ENCODE measurements at regions not wholly inside any gene's neighbourhood (a gene's known extent, or its start where the extent isn't known, plus 50 kb on each side); places are given as distances from the start of the nearest gene placed in this dataset.

DNA sequence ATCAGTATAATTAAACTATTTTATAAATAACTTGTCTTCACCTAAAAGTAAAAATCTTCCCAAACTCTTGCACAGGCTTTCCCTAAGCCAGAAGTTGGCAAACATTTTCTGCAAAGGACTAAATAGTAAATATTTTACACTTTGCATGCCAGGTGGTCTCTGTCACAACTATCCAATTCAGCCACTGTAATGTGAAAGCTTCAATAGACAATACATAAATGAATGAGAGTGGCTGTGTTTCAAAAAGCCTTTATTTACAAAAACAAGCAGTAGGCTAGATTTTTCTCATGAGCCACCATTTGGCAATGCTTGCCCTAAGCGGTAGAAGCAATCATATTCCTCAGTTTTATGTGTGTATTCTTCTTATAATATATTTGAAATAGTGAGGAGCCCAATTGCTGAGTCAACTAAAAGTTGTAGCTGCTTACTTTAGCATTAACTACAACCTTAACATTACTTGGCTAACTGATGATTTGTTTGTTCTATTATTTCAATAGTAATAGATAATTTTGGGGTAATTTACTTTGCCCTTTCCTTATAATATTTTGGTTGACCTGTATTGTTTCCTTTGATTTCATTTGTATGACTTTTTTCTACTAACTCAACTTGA is 236.0 kb upstream of the SYT1 start:
- Histone ChIP-seq H3K4me1 (replicated peaks) (no peaks in the 10 kb centered on the region), H3K36me3 (no peaks in the 10 kb centered on the region), H3K4me3 (no peak overlapping the region), H3K27ac (no peak overlapping the region), H3K27me3 (replicated peaks) (no peaks in the 10 kb centered on the region), H3K9me3 (replicated peaks) (no peaks in the 10 kb centered on the region)
- DNase-seq (ENCODE audit: low read depth in 1 of 2, low spot score in 2 of 2): no peak

DNA sequence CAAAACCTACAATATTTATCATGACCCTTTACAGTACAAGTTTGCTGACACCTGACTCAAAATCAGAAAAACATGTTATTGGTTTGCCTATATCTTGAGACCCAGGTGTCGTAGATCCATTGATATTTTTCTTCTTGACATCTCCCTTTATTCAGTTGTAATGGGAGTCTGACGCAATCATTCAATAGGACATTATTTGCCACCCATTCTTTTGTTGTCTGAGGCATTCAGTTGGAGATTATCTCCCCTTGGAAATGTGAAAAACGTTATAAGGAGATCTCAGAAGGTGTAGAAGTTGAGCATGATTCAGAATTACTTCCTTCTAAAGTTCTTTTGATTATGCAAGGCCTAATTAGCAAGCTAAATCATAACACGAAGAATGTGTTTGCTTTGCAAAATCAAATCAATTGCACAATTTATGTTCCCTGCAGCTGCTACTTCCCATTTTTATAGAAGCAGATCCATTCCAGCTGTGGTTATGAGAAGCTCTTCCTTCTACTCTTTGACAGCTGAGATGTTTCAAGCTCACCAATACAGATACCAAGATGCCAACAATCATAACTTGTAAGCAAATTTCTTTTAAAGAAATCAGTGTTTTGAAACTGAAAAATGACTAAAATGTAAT is 228.2 kb upstream of the SYT1 start:
- no peaks in the 10 kb centered on the region for H3K36me3 ChIP-seq
- no peak overlapping the region for H3K4me3 ChIP-seq
- no peaks in the 10 kb centered on the region for H3K4me1 ChIP-seq (replicated peaks)
- DNase-seq (ENCODE audit: low read depth in 1 of 2, low spot score in 2 of 2): no peak
- H3K27ac ChIP-seq: no peak overlapping the region
- no peaks in the 10 kb centered on the region for H3K9me3 ChIP-seq (replicated peaks)
- no peaks in the 10 kb centered on the region for H3K27me3 ChIP-seq (replicated peaks)

DNA sequence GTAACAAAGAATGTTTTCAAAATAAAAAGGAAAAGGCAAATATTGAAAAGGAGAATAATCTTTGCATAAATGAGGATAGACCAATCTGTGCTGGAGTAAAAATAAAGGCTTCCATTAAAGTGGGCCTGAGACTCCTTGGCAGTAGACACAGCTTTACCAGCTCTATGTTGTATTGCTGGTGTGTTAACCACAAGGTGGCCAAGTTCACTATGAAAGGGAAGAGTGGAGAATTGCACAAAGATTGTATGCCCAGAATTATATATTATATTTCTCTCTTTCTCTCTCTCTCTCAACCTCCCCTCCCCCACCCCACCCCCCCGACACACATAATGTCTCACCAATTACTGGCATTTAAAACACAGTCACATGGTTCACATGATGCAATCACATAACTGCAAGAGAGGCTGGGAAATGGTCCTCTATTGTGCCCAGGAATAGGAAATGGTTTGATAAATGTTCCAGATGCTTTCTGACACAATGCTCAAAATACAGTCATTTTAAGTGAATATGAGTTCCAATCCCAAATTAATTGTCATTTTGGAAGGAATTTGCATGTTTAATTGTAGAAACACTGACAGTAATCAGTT is 222.6 kb upstream of the SYT1 start:
- H3K4me3 ChIP-seq: no peak overlapping the region
- H3K36me3 ChIP-seq: no peaks in the 10 kb centered on the region
- no peak overlapping the region for H3K27ac ChIP-seq
- no peaks in the 10 kb centered on the region for H3K27me3 ChIP-seq (replicated peaks)
- H3K9me3 ChIP-seq (replicated peaks): no peaks in the 10 kb centered on the region
- H3K4me1 ChIP-seq (replicated peaks): no peaks in the 10 kb centered on the region
- no peak for DNase-seq (ENCODE audit: low read depth in 1 of 2, low spot score in 2 of 2)

DNA sequence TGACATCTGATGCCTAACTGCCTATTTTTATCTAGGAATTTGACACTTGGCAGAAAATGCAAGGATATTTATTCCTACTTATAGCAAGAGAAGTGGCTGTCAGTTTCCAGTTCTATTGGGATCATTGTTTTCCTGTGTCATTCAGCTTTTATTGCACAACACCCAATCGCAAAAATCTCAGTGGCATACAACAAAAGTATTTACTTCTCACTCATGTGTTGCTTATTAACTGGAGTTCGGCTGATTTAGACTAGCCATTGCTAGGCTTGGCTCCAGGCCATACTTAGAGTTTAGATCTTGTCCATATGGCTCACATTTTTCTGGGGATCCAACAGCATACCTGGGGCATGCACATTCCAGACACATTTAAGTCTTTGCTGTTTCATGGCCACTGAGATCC is 218.6 kb upstream of the SYT1 start:
- H3K27me3 ChIP-seq (replicated peaks): no peaks in the 10 kb centered on the region
- no peak overlapping the region for H3K4me3 ChIP-seq
- no peaks in the 10 kb centered on the region for H3K4me1 ChIP-seq (replicated peaks)
- H3K36me3 ChIP-seq: no peaks in the 10 kb centered on the region
- no peak for DNase-seq (ENCODE audit: low read depth in 1 of 2, low spot score in 2 of 2)
- no peak overlapping the region for H3K27ac ChIP-seq
- no peaks in the 10 kb centered on the region for H3K9me3 ChIP-seq (replicated peaks)

DNA sequence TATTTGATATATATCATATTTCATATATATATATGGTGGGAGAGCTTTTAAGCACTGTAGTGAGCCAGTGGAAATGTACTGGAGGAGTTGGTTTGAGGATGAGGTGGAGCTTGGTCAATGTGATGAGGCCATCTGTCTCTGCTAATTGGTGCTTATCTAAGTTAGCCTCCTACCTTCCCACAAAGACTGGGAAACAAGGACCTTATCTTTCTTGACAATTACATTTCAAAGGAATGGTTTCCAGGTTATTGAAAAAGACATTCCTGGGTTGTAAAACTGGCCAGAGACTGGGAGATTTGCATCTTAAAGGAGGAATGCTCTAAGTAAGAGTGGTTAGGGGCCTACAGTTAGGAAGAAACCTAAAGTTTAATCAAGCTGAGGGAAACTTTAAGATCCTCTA is 212.8 kb upstream of the SYT1 start:
- H3K9me3 ChIP-seq (replicated peaks): no peaks in the 10 kb centered on the region
- no peaks in the 10 kb centered on the region for H3K27me3 ChIP-seq (replicated peaks)
- no peaks in the 10 kb centered on the region for H3K36me3 ChIP-seq
- DNase-seq (ENCODE audit: low read depth in 1 of 2, low spot score in 2 of 2): no peak
- no peaks in the 10 kb centered on the region for H3K4me1 ChIP-seq (replicated peaks)
- no peak overlapping the region for H3K4me3 ChIP-seq
- no peak overlapping the region for H3K27ac ChIP-seq

DNA sequence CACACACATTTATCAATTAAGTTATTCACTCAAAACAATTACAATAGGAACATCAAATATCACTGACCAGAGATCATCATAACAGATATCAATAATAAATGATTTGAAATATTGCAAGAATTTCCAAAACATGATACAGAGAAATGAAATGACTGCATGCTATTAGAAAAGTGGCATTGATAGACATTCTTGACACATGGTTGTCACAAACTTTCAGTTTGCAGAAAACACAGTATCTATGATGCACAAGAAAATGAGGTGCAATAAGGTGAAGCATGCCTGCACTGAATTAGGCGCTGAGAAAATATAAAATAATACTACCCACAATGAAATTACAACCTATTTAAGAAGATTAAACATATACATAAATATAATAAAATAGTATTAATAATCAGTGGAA is 198.0 kb upstream of the SYT1 start:
- no peaks in the 10 kb centered on the region for H3K27me3 ChIP-seq (replicated peaks)
- peaks cover 4% of the 10 kb centered on the region for H3K4me1 ChIP-seq (replicated peaks)
- no peak overlapping the region for H3K4me3 ChIP-seq

DNA sequence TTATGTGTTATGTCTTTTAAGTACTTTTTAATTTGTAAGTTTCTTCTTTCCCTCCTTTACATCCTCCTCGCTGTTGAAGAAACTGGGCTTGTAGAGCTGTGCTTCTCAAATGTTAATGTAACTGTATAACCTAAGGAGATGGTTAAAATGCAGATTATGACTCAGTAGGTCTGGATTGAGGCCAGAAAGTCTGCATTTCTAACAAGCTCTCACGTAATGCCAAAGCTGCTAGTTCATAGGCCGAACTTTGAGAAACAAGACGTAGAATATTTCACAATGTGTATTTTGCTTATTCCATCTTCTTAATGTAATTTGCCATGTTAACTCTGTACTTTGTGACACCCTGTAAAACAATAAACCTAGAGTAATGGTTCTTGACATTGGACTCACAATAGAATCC is 193.3 kb upstream of the SYT1 start:
- H3K36me3 ChIP-seq: no peaks in the 10 kb centered on the region
- DNase-seq (ENCODE audit: low read depth in 1 of 2, low spot score in 2 of 2): peak in 1 of 2 experiments; percentile 18
- no peaks in the 10 kb centered on the region; the same call in 1 of the 2 replicates for H3K9me3 ChIP-seq (replicated peaks)
- H3K4me3 ChIP-seq: no peak overlapping the region
- H3K4me1 ChIP-seq (replicated peaks): peaks cover 4% of the 10 kb centered on the region
- no peaks in the 10 kb centered on the region for H3K27me3 ChIP-seq (replicated peaks)
- no peak overlapping the region for H3K27ac ChIP-seq

More for the DNA sequence above, 198.0 kb upstream of the SYT1 start:
- H3K36me3 ChIP-seq: no peaks in the 10 kb centered on the region
- H3K27ac ChIP-seq: no peak overlapping the region
- no peak for DNase-seq (ENCODE audit: low read depth in 1 of 2, low spot score in 2 of 2)
- H3K9me3 ChIP-seq (replicated peaks): no peaks in the 10 kb centered on the region; the same call in 1 of the 2 replicates

DNA sequence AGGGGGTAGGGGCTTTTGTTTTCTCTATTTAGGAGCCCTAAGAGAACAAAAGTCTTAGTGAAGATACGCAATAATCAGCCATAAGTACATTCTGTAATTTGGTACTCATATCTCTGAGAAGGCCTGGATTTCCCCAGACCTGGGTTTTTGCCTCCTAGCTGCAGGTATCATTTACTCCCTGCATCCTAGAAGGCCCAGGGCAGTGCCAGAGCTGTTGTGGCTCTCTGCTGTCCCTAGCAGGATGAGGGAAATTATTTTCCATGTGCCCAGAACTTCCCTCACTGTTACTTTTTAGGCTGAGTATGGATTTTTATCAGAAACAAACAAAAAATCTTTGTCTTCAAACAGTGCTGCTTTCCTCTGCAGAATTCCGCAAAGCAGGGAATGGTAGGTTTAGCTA is 192.5 kb upstream of the SYT1 start:
- no peak overlapping the region for H3K27ac ChIP-seq
- H3K4me3 ChIP-seq: no peak overlapping the region
- no peak for DNase-seq (ENCODE audit: low read depth in 1 of 2, low spot score in 2 of 2)
- peaks cover 4% of the 10 kb centered on the region for H3K4me1 ChIP-seq (replicated peaks)
- no peaks in the 10 kb centered on the region for H3K36me3 ChIP-seq
- no peaks in the 10 kb centered on the region; the same call in 1 of the 2 replicates for H3K9me3 ChIP-seq (replicated peaks)
- H3K27me3 ChIP-seq (replicated peaks): no peaks in the 10 kb centered on the region

DNA sequence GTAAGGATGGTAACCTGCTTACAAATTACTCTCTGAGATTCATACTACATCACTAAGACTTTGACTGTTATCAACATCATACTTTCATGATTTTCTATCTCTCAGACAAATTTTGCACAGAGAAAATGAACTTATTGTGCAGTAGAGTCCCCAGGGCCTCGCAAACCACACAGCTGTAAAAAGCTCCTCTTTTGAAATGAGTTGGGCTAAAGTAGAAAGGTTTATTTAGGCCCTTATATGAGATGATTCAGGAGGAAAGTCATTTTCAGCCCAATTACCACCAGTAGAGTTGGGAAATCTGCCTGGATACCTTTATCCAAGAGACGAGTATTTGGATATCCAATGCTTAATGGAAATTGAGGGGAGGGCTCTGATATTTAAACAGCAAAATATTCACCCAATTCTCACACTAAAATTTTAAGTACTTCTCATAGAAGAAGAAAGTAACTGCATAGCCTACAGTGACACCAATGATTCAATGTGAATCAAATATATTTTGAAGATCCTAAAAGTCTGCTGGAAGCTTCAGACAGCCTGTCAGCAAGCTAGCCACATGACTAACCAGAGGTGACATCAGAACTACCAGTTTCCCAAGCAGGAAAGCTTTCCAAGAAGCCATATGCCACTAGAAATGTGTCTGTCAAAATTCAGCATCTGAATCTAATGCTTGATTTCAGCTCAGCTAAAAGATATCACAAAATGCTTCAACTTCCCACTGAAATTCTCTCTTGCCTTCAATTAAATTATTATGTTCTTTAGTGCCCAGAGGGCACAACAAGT is 190.1 kb upstream of the SYT1 start:
- H3K27ac ChIP-seq: no peak overlapping the region
- no peak overlapping the region for H3K4me3 ChIP-seq
- H3K9me3 ChIP-seq (replicated peaks): no peaks in the 10 kb centered on the region; the same call in 1 of the 2 replicates
- H3K4me1 ChIP-seq (replicated peaks): peaks cover 4% of the 10 kb centered on the region
- DNase-seq (ENCODE audit: low read depth in 1 of 2, low spot score in 2 of 2): no peak
- H3K36me3 ChIP-seq: no peaks in the 10 kb centered on the region
- no peaks in the 10 kb centered on the region for H3K27me3 ChIP-seq (replicated peaks)

DNA sequence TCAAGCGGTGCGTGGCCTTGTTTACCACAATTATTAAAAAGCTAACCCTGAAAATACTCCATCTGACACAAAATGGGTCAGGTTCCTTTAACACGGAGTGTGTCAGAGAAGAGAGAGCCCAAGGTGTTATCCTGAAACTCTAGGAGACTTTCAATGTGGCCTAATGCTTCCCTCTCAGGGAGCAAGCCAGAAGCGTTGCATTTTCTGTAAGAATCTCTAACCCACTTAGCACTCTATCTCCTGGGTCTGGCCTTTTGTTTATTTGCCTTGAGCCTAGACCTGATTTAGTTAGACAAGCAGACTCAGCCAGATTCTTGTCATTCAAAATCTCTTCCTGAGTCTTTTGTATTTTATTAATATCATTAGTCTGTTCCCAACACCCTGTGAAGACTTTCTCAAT is 184.0 kb upstream of the SYT1 start:
- Histone ChIP-seq H3K36me3 (no peaks in the 10 kb centered on the region), H3K4me1 (replicated peaks) (no peaks in the 10 kb centered on the region), H3K27ac (no peak overlapping the region), H3K27me3 (replicated peaks) (no peaks in the 10 kb centered on the region), H3K9me3 (replicated peaks) (no peaks in the 10 kb centered on the region), H3K4me3 (no peak overlapping the region)
- DNase-seq (ENCODE audit: low read depth in 1 of 2, low spot score in 2 of 2): no peak

DNA sequence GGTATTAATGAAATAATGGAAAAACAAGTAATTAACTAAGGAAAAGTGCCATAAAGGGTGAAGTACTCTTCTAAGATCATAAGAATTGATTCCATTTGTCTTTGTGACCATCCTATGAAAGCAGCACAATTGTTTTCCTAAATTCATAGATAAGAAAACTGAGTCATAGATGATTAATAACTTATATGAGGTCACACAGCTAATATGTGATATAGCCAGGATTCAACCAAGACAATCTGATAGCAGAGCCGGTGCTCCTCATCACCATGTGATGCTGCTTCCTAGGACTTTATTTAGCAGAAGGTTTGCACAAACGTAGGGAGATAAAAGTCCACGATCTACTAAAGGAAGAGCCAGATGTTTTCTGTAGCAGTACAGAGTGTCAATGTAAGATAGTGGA is 181.5 kb upstream of the SYT1 start:
- no peak for DNase-seq (ENCODE audit: low read depth in 1 of 2, low spot score in 2 of 2)
- H3K27me3 ChIP-seq (replicated peaks): no peaks in the 10 kb centered on the region
- H3K36me3 ChIP-seq: no peaks in the 10 kb centered on the region
- H3K4me1 ChIP-seq (replicated peaks): no peaks in the 10 kb centered on the region
- H3K4me3 ChIP-seq: no peak overlapping the region
- no peak overlapping the region for H3K27ac ChIP-seq
- H3K9me3 ChIP-seq (replicated peaks): no peaks in the 10 kb centered on the region

DNA sequence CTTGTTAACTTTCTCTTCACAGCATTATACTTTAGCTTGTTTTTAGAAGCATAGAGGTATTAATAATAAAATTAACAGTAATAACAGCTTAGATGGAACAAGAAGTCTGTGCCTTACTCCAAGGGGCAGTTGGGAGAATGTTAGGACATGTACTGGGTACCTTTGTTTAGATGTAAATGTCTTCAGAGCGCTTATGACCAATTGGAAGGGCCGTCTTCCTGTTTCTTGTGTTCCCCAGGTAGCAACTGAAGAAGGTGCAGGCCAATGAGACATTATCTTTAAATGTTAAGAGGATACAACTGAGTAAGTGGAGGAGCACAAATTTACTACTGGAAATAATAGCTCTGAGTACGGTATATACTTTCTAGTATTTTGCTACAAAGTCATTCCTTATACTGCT is 180.9 kb upstream of the SYT1 start:
- no peak for DNase-seq (ENCODE audit: low read depth in 1 of 2, low spot score in 2 of 2)
- Histone ChIP-seq H3K4me1 (replicated peaks) (no peaks in the 10 kb centered on the region), H3K36me3 (no peaks in the 10 kb centered on the region), H3K27ac (no peak overlapping the region), H3K9me3 (replicated peaks) (no peaks in the 10 kb centered on the region), H3K27me3 (replicated peaks) (no peaks in the 10 kb centered on the region), H3K4me3 (no peak overlapping the region)

DNA sequence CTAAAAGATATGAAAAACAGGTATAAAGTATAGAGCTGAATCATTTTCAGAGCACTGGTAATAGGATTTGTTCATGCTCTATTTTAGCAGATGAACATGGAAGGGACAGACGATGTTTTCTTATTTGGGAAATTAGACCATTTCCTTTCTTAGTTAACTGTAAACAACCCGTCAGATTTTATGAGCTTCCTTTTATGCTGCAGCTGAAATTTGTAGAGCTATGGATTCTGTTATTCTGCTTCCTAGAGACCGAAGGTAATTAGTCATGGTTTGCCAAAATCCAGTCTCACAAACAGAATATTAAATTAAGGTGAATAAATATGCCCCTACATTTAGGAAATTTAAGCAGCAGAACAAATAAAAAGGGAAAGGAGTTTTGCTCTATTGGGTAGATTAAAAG is 180.2 kb upstream of the SYT1 start:
- no peaks in the 10 kb centered on the region for H3K27me3 ChIP-seq (replicated peaks)
- no peaks in the 10 kb centered on the region for H3K36me3 ChIP-seq
- H3K4me3 ChIP-seq: no peak overlapping the region
- no peaks in the 10 kb centered on the region for H3K9me3 ChIP-seq (replicated peaks)
- no peak overlapping the region for H3K27ac ChIP-seq
- no peaks in the 10 kb centered on the region for H3K4me1 ChIP-seq (replicated peaks)
- no peak for DNase-seq (ENCODE audit: low read depth in 1 of 2, low spot score in 2 of 2)

DNA sequence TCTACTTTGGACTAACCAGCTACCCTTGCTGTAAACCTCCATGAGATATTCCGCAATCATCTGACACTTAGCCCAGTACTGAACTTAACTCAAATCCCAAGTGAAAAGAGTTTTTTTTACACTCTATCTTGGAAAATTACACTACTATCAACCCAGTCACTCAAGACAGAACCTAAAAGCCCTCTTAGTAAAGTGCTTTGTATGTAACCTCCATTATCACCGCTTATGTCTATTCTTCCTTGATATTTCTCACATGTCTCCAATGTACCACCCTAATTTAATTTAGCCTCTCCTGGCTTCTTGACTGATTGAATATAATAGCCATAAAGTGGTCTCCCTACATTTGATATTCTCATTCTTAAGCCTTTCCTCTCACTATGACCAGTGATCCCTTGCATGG is 168.8 kb upstream of the SYT1 start:
- Histone ChIP-seq H3K4me1 (replicated peaks) (peaks cover 9% of the 10 kb centered on the region), H3K9me3 (replicated peaks) (no peaks in the 10 kb centered on the region), H3K4me3 (no peak overlapping the region), H3K27ac (no peak overlapping the region), H3K36me3 (no peaks in the 10 kb centered on the region), H3K27me3 (replicated peaks) (no peaks in the 10 kb centered on the region)
- DNase-seq (ENCODE audit: low read depth in 1 of 2, low spot score in 2 of 2): no peak

Measured in SJSA1 (cell line).